Mononuclear cell (primary cell): ENCODE measurements at regions not wholly inside any gene's neighbourhood (a gene's known extent, or its start where the extent isn't known, plus 50 kb on each side); places are given as distances from the start of the nearest gene placed in this dataset.

Source experiments
- H3K27me3 ChIP-seq: 2 replicates; pipeline ENCODE4 v1.6.0; 2011; ENCODE audit warnings: low read length, control low read depth; ENCODE audit not compliant: insufficient read depth
- H3K4me1 ChIP-seq: 2 replicates; pipeline ENCODE4 v1.5.1; 2011; ENCODE audit warnings: mild to moderate bottlenecking, low read length, control low read depth; ENCODE audit not compliant: insufficient read depth
- H3K4me3 ChIP-seq: 2 replicates; pipeline ENCODE4 v1.5.1; 2011; ENCODE audit warnings: mild to moderate bottlenecking, low read length, moderate library complexity
- H3K9me3 ChIP-seq: 2 replicates; pipeline ENCODE4 v1.5.1; 2011; ENCODE audit warnings: low read depth, mild to moderate bottlenecking, control low read depth, low read length

- H3K9me3 ChIP-seq = no peaks in the 10 kb centered on the region
- H3K4me1 ChIP-seq = peaks cover 67% of the 10 kb centered on the region
- peak overlapping the region; percentile 16 for H3K4me3 ChIP-seq
- no peaks in the 10 kb centered on the region for H3K27me3 ChIP-seq
These were observed 100.1 kb upstream of the KIF26B start for GRCh38 chr1:245054507-245055270.

- Histone ChIP-seq H3K4me3 (peak overlapping the region; percentile 16), H3K4me1 (peaks cover 67% of the 10 kb centered on the region), H3K9me3 (no peaks in the 10 kb centered on the region), H3K27me3 (no peaks in the 10 kb centered on the region)
These were observed 100.7 kb upstream of the KIF26B start for GRCh38 chr1:245054105-245054504.

GRCh38 chr1:245052258-245052657 lies 102.5 kb upstream of the KIF26B start:
- no peaks in the 10 kb centered on the region for H3K9me3 ChIP-seq
- H3K4me1 ChIP-seq = peaks cover 67% of the 10 kb centered on the region
- peak overlapping the region; percentile 22 for H3K4me3 ChIP-seq
- H3K27me3 ChIP-seq = no peaks in the 10 kb centered on the region

GRCh38 chr1:245051349-245052221 lies 103.2 kb upstream of the KIF26B start:
- Histone ChIP-seq H3K9me3 (no peaks in the 10 kb centered on the region), H3K27me3 (no peaks in the 10 kb centered on the region), H3K4me1 (peaks cover 61% of the 10 kb centered on the region), H3K4me3 (peak overlapping the region; percentile 22)

DNA sequence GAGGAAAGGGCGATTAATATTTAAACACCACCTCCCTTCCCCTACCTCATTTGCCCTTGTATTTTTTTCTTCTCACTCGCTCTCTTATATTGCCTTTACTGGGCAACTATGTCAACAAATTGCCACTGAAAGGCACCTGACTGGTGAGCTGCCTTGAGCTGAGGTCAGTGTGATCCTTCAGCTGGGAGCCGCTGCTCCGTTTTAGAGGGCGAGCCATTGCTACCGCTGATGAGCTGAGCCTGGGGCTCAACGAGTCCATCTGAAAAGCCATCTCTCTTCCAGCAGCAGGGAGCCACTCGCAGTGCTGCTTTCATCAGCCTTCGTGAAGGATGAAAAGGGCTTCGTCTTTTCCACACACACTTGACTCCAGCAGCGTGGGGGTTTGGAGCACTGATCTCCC lies 108.0 kb upstream of the KIF26B start:
- peaks cover 13% of the 10 kb centered on the region for H3K4me1 ChIP-seq
- H3K27me3 ChIP-seq = no peaks in the 10 kb centered on the region
- H3K4me3 ChIP-seq = no peak overlapping the region
- H3K9me3 ChIP-seq = no peaks in the 10 kb centered on the region

- Histone ChIP-seq H3K4me1 (peaks cover 9% of the 10 kb centered on the region), H3K4me3 (no peak overlapping the region), H3K9me3 (no peaks in the 10 kb centered on the region), H3K27me3 (no peaks in the 10 kb centered on the region)
These were observed 108.5 kb upstream of the KIF26B start for GRCh38 chr1:245046315-245046714.

DNA sequence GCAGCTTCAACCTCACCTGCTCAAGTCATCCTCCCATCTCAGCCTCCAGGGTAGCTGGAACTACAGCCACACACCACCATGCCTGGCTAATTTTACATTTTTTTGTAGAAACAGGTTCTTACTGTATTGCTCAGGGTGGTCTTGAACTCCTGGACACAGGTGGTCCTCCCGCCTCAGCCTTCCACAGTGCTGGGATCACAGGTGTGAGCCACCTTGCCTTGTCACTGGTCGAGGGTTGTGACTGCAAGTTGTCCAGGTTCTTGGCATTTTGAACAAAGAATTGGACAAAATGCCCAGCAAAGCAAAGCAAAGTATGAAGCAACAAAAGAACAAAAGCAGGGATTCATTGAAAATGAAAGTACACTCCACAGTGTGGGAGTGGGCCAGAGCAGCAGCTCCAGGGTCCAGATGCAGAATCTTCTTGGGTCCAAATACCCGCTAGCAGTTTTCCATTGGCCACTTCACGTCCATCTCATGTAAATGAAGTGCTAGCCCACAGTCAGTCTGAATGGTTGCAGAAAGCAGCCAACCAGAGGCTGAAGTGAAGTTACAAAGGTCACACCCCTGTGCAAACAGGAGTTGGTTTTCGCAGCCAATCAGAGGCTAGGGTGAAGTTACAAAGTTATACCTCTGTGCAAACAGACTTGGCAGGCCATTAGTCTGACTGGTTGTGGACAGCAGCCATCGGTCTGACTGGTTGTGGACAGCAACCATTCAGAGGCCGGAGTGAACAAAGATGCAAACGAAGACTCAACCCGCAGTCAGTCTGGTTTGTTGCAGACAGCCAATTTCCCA lies 109.5 kb upstream of the KIF26B start:
- H3K4me1 ChIP-seq = no peaks in the 10 kb centered on the region
- H3K9me3 ChIP-seq = no peaks in the 10 kb centered on the region
- no peaks in the 10 kb centered on the region for H3K27me3 ChIP-seq
- no peak overlapping the region for H3K4me3 ChIP-seq

- Histone ChIP-seq H3K4me3 (no peak overlapping the region), H3K9me3 (no peaks in the 10 kb centered on the region), H3K4me1 (no peaks in the 10 kb centered on the region), H3K27me3 (no peaks in the 10 kb centered on the region)
These were observed 111.2 kb upstream of the KIF26B start for GRCh38 chr1:245043611-245043940.

DNA sequence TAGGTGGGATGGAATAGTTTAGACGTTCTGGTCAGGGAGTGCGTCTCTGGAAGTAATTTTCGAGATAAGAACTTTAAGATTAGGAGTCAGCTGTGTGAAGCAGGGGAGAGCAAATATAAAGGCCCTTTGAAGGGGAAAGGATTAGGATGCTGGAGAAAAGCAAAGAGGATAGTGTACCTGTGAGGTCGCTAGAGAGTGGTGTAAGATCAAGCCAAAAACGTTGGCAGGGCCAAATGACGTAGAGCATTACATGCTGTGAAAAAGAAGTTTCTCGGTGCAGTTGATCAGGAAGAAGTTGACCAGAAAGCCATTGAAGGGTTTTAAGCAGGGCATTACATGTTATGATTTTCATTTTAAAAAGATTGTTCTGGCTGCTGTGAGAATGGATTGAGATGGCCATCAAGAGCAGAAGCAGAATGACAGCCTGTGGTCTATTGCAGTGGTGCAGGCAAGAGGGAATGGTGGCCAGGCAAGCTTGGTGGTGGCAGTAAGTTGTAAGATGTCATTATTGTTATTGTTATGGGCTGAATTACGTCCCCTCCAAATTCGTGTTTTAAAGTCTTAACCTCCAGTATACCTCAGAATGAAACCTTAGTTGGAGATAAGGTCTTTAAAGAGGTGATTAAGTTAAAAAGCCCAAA lies 113.6 kb upstream of the KIF26B start:
- Histone ChIP-seq H3K9me3 (no peaks in the 10 kb centered on the region), H3K4me3 (no peak overlapping the region), H3K4me1 (no peaks in the 10 kb centered on the region), H3K27me3 (no peaks in the 10 kb centered on the region)

DNA sequence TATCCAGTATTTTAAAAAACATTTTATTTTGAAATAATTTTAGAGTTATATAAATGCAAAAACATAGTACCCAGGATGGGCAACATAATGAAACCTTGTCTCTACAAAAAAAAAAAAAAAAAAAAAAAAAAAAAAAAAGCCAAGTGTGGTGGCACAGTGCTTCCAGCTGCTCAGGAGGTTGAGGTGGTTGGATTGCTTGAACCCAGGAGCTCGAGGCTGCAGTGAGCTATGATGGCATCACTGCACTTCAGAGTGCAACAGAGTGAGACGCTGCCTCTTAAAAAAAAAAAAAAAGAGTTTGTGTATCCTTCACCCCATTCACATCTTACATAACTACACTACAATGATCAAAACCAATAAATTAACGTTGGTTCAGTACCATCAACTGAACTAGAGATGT lies 115.6 kb upstream of the KIF26B start:
- Histone ChIP-seq H3K9me3 (no peaks in the 10 kb centered on the region), H3K4me1 (no peaks in the 10 kb centered on the region)

GRCh38 chr1:245036102-245036501 lies 118.7 kb upstream of the KIF26B start:
- Histone ChIP-seq H3K9me3 (no peaks in the 10 kb centered on the region), H3K4me1 (no peaks in the 10 kb centered on the region), H3K27me3 (no peaks in the 10 kb centered on the region), H3K4me3 (no peak overlapping the region)

More for the DNA sequence above, 115.6 kb upstream of the KIF26B start:
- Histone ChIP-seq H3K27me3 (no peaks in the 10 kb centered on the region), H3K4me3 (no peak overlapping the region)

GRCh38 chr1:245031041-245031440 lies 123.7 kb upstream of the KIF26B start:
- no peaks in the 10 kb centered on the region for H3K9me3 ChIP-seq
- H3K27me3 ChIP-seq = no peaks in the 10 kb centered on the region
- peaks cover 5% of the 10 kb centered on the region for H3K4me1 ChIP-seq
- H3K4me3 ChIP-seq = no peak overlapping the region

GRCh38 chr1:245026247-245026646 lies 128.5 kb upstream of the KIF26B start:
- Histone ChIP-seq H3K4me1 (peaks cover 5% of the 10 kb centered on the region), H3K9me3 (no peaks in the 10 kb centered on the region), H3K27me3 (no peaks in the 10 kb centered on the region), H3K4me3 (no peak overlapping the region)

- H3K4me3 ChIP-seq = no peak overlapping the region
These were observed 129.3 kb upstream of the KIF26B start for GRCh38 chr1:245025525-245025924.

DNA sequence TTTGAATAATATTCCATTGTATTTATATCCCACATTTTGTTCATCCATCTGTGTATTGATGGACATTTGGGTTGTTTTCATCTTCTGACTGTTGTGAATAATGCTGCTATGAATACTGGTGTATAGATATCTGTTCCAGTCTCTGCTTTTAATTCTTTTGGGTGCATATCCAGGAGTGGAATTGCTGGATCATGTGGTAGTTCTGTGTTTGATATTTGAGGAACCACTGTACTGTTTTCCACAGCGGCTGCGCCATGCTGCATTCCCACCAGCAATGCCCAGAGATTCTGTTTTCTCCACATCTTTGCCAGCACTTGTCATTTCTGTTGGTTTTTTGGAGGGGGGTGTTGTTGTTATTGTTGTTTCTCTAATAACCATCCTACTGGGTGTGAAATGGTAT lies 131.6 kb upstream of the KIF26B start:
- H3K4me1 ChIP-seq = no peaks in the 10 kb centered on the region

More at GRCh38 chr1:245025525-245025924, 129.3 kb upstream of the KIF26B start:
- H3K9me3 ChIP-seq = no peaks in the 10 kb centered on the region
- H3K4me1 ChIP-seq = peaks cover 5% of the 10 kb centered on the region
- no peaks in the 10 kb centered on the region for H3K27me3 ChIP-seq

More for the DNA sequence above, 131.6 kb upstream of the KIF26B start:
- no peaks in the 10 kb centered on the region for H3K9me3 ChIP-seq
- H3K4me3 ChIP-seq = no peak overlapping the region
- no peaks in the 10 kb centered on the region for H3K27me3 ChIP-seq
